NCI-H460 (cell line): ENCODE measurements at regions not wholly inside any gene's neighbourhood (a gene's known extent, or its start where the extent isn't known, plus 50 kb on each side); places are given as distances from the start of the nearest gene placed in this dataset.
A peak's percentile ranks its signal among the peaks of the same experiment; 100 is the strongest.

ENCODE experiments used
- DNase-seq: peaks from one replicate; pipeline ENCODE4 v3.0.0-alpha.2; 2016; ENCODE audit warnings: low read depth; ENCODE audit errors: extremely low read depth

GRCh38 chr11:25943777-25944661, 387.9 kb upstream of the ANO3 start:
- DNase-seq, result no peak

GRCh38 chr11:25949918-25950317, 382.0 kb upstream of the ANO3 start:
- no peak for DNase-seq

GRCh38 chr11:25953006-25953405, 378.9 kb upstream of the ANO3 start:
- DNase-seq, result no peak

- DNase-seq, result no peak
These were observed 373.9 kb upstream of the ANO3 start for GRCh38 chr11:25958045-25958444.

GRCh38 chr11:25961539-25961938, 370.4 kb upstream of the ANO3 start:
- DNase-seq, result no peak

- no peak for DNase-seq
These were observed 361.0 kb upstream of the ANO3 start for GRCh38 chr11:25970726-25971508.

GRCh38 chr11:25980091-25980490, 351.8 kb upstream of the ANO3 start:
- no peak for DNase-seq

GRCh38 chr11:25981998-25982397, 349.9 kb upstream of the ANO3 start:
- DNase-seq, result peak; percentile 36

- no peak for DNase-seq
These were observed 348.6 kb upstream of the ANO3 start for GRCh38 chr11:25983280-25983679.

- DNase-seq, result no peak
These were observed 343.8 kb upstream of the ANO3 start for GRCh38 chr11:25988178-25988577.

- DNase-seq, result no peak
These were observed 341.5 kb upstream of the ANO3 start for GRCh38 chr11:25990406-25990805.

GRCh38 chr11:25991476-25991875, 340.5 kb upstream of the ANO3 start:
- DNase-seq, result no peak

- DNase-seq, result no peak
These were observed 339.6 kb upstream of the ANO3 start for GRCh38 chr11:25992294-25992693.

- no peak for DNase-seq
These were observed 338.9 kb upstream of the ANO3 start for GRCh38 chr11:25993016-25993415.

- DNase-seq, result no peak
These were observed 320.5 kb upstream of the ANO3 start for GRCh38 chr11:26011474-26011873.

- no peak for DNase-seq
These were observed 317.3 kb upstream of the ANO3 start for GRCh38 chr11:26014456-26015115.

- no peak for DNase-seq
These were observed 314.5 kb upstream of the ANO3 start for GRCh38 chr11:26017322-26017860.

- no peak for DNase-seq
These were observed 314.0 kb upstream of the ANO3 start for GRCh38 chr11:26017903-26018302.

GRCh38 chr11:26018336-26018735, 313.6 kb upstream of the ANO3 start:
- no peak for DNase-seq

- no peak for DNase-seq
These were observed 312.5 kb upstream of the ANO3 start for GRCh38 chr11:26019386-26019785.

- DNase-seq, result no peak
These were observed 310.9 kb upstream of the ANO3 start for GRCh38 chr11:26021017-26021416.
